ENCODE measurements at regions not wholly inside any gene's neighbourhood (a gene's known extent, or its start where the extent isn't known, plus 50 kb on each side); places are given as distances from the start of the nearest gene placed in this dataset.
A peak's percentile ranks its signal among the peaks of the same experiment; 100 is the strongest.

DNA sequence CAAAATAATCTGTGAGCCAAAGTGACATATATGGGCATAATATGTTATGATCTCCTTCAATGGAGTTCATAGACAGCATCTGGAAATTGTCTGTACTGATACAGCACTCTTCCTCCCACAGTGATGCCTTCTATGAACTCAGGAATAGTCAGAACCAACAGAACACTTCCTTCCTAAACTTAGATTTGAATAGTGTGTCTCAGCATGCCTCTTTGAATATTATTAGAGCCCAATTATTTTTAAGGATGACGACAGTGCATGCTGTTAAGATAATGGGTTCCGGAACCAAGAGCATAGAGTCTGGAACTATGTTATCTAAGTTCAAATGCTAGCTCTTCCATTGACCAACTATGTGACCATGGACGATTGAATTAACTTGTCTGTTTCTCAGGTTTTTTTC lies 386.6 kb upstream of the PRICKLE1 start:
- no peak for TF ChIP-seq CTCF (conservative IDR thresholded peaks at IDR 0.05; ENCODE audit: low read depth, low read length)
- H3K4me3 ChIP-seq (ENCODE audit: low read depth, low read length) = no peak overlapping the region
- DNase-seq (ENCODE audit: low read depth) = no peak

- no peak for DNase-seq (ENCODE audit: low read depth)
- no peak for TF ChIP-seq CTCF (conservative IDR thresholded peaks at IDR 0.05; ENCODE audit: low read depth, low read length)
Measured at GRCh38 chr12:42969355-42969754, 379.8 kb upstream of the PRICKLE1 start.

GRCh38 chr12:42968426-42968825 lies 378.9 kb upstream of the PRICKLE1 start:
- TF ChIP-seq CTCF (conservative IDR thresholded peaks at IDR 0.05; ENCODE audit: low read depth, low read length) = no peak
- DNase-seq (ENCODE audit: low read depth) = no peak
- H3K4me3 ChIP-seq (ENCODE audit: low read depth, low read length) = no peak overlapping the region

More at GRCh38 chr12:42969355-42969754, 379.8 kb upstream of the PRICKLE1 start:
- H3K4me3 ChIP-seq (ENCODE audit: low read depth, low read length) = no peak overlapping the region

- DNase-seq (ENCODE audit: low read depth) = no peak
- H3K4me3 ChIP-seq (ENCODE audit: low read depth, low read length) = no peak overlapping the region
- TF ChIP-seq CTCF (conservative IDR thresholded peaks at IDR 0.05; ENCODE audit: low read depth, low read length) = no peak
Measured at GRCh38 chr12:42967850-42968249, 378.3 kb upstream of the PRICKLE1 start.

DNA sequence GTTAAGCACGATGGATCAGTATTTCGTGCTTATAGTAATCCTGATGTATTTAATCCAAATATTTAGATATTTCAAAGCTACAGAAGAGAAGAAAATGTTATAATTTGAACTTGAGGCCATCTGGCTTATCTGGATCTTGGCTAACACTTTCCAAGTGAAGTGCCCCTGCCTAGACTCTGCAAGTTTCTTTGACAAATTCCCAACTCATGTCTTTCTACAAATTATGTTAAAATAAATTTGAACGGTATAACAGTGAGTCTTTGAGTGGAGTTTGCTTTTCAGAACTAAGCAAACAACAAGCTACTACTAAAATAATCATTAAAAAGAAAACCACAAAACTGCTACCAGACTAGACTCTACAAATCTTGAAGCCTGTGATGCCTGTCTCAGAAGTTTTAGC lies 374.4 kb upstream of the PRICKLE1 start:
- no peak for TF ChIP-seq CTCF (conservative IDR thresholded peaks at IDR 0.05; ENCODE audit: low read depth, low read length)
- DNase-seq (ENCODE audit: low read depth) = no peak

DNA sequence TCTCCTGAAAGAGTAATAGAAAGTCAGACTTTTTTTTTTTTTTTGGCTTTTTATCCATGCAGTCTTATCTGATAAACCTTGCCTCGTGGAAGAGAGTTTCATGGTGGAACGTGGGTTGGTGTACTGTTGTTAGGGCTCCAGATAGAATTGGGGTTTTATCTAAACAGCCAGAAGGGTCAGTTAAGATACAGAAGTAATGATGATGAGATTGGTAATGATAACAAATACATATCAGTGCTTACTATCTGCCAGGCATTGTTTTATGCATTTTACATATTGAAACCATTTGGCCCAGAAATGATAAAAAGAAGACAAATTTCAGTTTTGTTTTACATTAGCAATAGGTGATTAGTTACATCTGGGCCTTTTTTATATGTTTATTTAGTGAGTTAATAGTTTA lies 372.8 kb upstream of the PRICKLE1 start:
- no peak for DNase-seq (ENCODE audit: low read depth)
- H3K4me3 ChIP-seq (ENCODE audit: low read depth, low read length) = no peak overlapping the region
- TF ChIP-seq CTCF (conservative IDR thresholded peaks at IDR 0.05; ENCODE audit: low read depth, low read length) = no peak

More for the DNA sequence above, 374.4 kb upstream of the PRICKLE1 start:
- no peak overlapping the region for H3K4me3 ChIP-seq (ENCODE audit: low read depth, low read length)

GRCh38 chr12:42961395-42961794 lies 371.8 kb upstream of the PRICKLE1 start:
- TF ChIP-seq CTCF (conservative IDR thresholded peaks at IDR 0.05; ENCODE audit: low read depth, low read length) = no peak
- peak; percentile 96 for DNase-seq (ENCODE audit: low read depth)
- H3K4me3 ChIP-seq (ENCODE audit: low read depth, low read length) = no peak overlapping the region
